ENCODE measurements at regions not wholly inside any gene's neighbourhood (a gene's known extent, or its start where the extent isn't known, plus 50 kb on each side); places are given as distances from the start of the nearest gene placed in this dataset.
"Not testable (repeated sequence)": the region's sequence is repeated elsewhere in the genome, so short reads cannot be mapped to it uniquely, and the experiment has no call there.

- no peak for DNase-seq
Observed at GRCh38 chr9:108441726-108442125, 414.1 kb downstream of the ACTL7B start.

- no peak for DNase-seq
Observed at GRCh38 chr9:108441251-108441650, 414.5 kb downstream of the ACTL7B start.

- no peak for DNase-seq
Observed at GRCh38 chr9:108439947-108440346, 415.8 kb downstream of the ACTL7B start.

GRCh38 chr9:108437656-108438055, 418.1 kb downstream of the ACTL7B start:
- DNase-seq: no peak

GRCh38 chr9:108436448-108436847, 419.3 kb downstream of the ACTL7B start:
- no peak for DNase-seq

- no peak for DNase-seq
Observed at GRCh38 chr9:108434502-108434901, 421.3 kb downstream of the ACTL7B start.

- DNase-seq: no peak
Observed at GRCh38 chr9:108434036-108434435, 421.8 kb downstream of the ACTL7B start.

- DNase-seq: no peak
Observed at GRCh38 chr9:108430655-108431054, 425.1 kb downstream of the ACTL7B start.

GRCh38 chr9:108427751-108428150, 428.0 kb downstream of the ACTL7B start:
- DNase-seq: no peak

GRCh38 chr9:108426421-108426940, 429.3 kb downstream of the ACTL7B start:
- DNase-seq: not testable (repeated sequence)

GRCh38 chr9:108423433-108423832, 432.4 kb downstream of the ACTL7B start:
- DNase-seq: no peak

- no peak for DNase-seq
Observed at GRCh38 chr9:108419379-108419778, 436.4 kb downstream of the ACTL7B start.

GRCh38 chr9:108417726-108418125, 438.1 kb downstream of the ACTL7B start:
- no peak for DNase-seq

GRCh38 chr9:108417312-108417711, 438.5 kb downstream of the ACTL7B start:
- no peak for DNase-seq

- DNase-seq: no peak
Observed at GRCh38 chr9:108416324-108416723, 439.5 kb downstream of the ACTL7B start.

- DNase-seq: no peak
Observed at GRCh38 chr9:108413809-108414208, 442.0 kb downstream of the ACTL7B start.

- DNase-seq: no peak
Observed at GRCh38 chr9:108412755-108413154, 443.0 kb downstream of the ACTL7B start.

GRCh38 chr9:108411632-108412031, 444.2 kb downstream of the ACTL7B start:
- DNase-seq: no peak

GRCh38 chr9:108410161-108410560, 445.6 kb downstream of the ACTL7B start:
- no peak for DNase-seq

- no peak for DNase-seq
Observed at GRCh38 chr9:108400297-108400696, 455.5 kb downstream of the ACTL7B start.

- DNase-seq: no peak
Observed at GRCh38 chr9:108399851-108400250, 455.9 kb downstream of the ACTL7B start.

GRCh38 chr9:108397286-108397685, 458.5 kb downstream of the ACTL7B start:
- DNase-seq: no peak

- no peak for DNase-seq
Observed at GRCh38 chr9:108396611-108397010, 459.2 kb downstream of the ACTL7B start.

GRCh38 chr9:108396193-108396592, 459.6 kb downstream of the ACTL7B start:
- DNase-seq: no peak

GRCh38 chr9:108395421-108395820, 460.4 kb downstream of the ACTL7B start:
- DNase-seq: no peak

GRCh38 chr9:108394726-108395125, 461.1 kb downstream of the ACTL7B start:
- DNase-seq: no peak

Measured in cerebellar nuclear complex (tissue), 1 donor.